ENCODE measurements at regions not wholly inside any gene's neighbourhood (a gene's known extent, or its start where the extent isn't known, plus 50 kb on each side); places are given as distances from the start of the nearest gene placed in this dataset.

- Mint-ChIP-seq H3K27me3 (ENCODE audit: unreplicated experiment) (no peaks in the 10 kb centered on the region), H3K4me1 (ENCODE audit: low read depth, unreplicated experiment) (no peaks in the 10 kb centered on the region), H3K9me3 (ENCODE audit: unreplicated experiment) (no peaks in the 10 kb centered on the region), H3K27ac (ENCODE audit: unreplicated experiment) (no peak overlapping the region), H3K4me3 (ENCODE audit: unreplicated experiment) (no peak overlapping the region), H3K36me3 (ENCODE audit: unreplicated experiment) (no peaks in the 10 kb centered on the region)
- no peak for TF ChIP-seq CTCF (IDR thresholded peaks at IDR 0.05; ENCODE audit: partially characterized antibody, unreplicated experiment)
- no peak for DNase-seq
These were observed 401.2 kb upstream of the CNKSR2 start for GRCh38 chrX:20973038-20973437.

GRCh38 chrX:20971250-20971649 is 403.0 kb upstream of the CNKSR2 start:
- Mint-ChIP-seq H3K27ac (ENCODE audit: unreplicated experiment) (no peak overlapping the region), H3K4me1 (ENCODE audit: low read depth, unreplicated experiment) (no peaks in the 10 kb centered on the region)
- DNase-seq = no peak

GRCh38 chrX:20969565-20969964 is 404.7 kb upstream of the CNKSR2 start:
- no peak overlapping the region for H3K27ac Mint-ChIP-seq (ENCODE audit: unreplicated experiment)
- no peak for DNase-seq
- no peaks in the 10 kb centered on the region for H3K9me3 Mint-ChIP-seq (ENCODE audit: unreplicated experiment)
- no peaks in the 10 kb centered on the region for H3K36me3 Mint-ChIP-seq (ENCODE audit: unreplicated experiment)
- no peak overlapping the region for H3K4me3 Mint-ChIP-seq (ENCODE audit: unreplicated experiment)
- TF ChIP-seq CTCF (IDR thresholded peaks at IDR 0.05; ENCODE audit: partially characterized antibody, unreplicated experiment) = no peak
- no peaks in the 10 kb centered on the region for H3K27me3 Mint-ChIP-seq (ENCODE audit: unreplicated experiment)
- no peaks in the 10 kb centered on the region for H3K4me1 Mint-ChIP-seq (ENCODE audit: low read depth, unreplicated experiment)

More at GRCh38 chrX:20971250-20971649, 403.0 kb upstream of the CNKSR2 start:
- no peak overlapping the region for H3K4me3 Mint-ChIP-seq (ENCODE audit: unreplicated experiment)
- no peaks in the 10 kb centered on the region for H3K27me3 Mint-ChIP-seq (ENCODE audit: unreplicated experiment)
- H3K9me3 Mint-ChIP-seq (ENCODE audit: unreplicated experiment) = no peaks in the 10 kb centered on the region
- no peaks in the 10 kb centered on the region for H3K36me3 Mint-ChIP-seq (ENCODE audit: unreplicated experiment)
- no peak for TF ChIP-seq CTCF (IDR thresholded peaks at IDR 0.05; ENCODE audit: partially characterized antibody, unreplicated experiment)

- H3K36me3 Mint-ChIP-seq (ENCODE audit: unreplicated experiment) = no peaks in the 10 kb centered on the region
- no peaks in the 10 kb centered on the region for H3K9me3 Mint-ChIP-seq (ENCODE audit: unreplicated experiment)
- no peaks in the 10 kb centered on the region for H3K27me3 Mint-ChIP-seq (ENCODE audit: unreplicated experiment)
- no peak for DNase-seq
- no peak overlapping the region for H3K27ac Mint-ChIP-seq (ENCODE audit: unreplicated experiment)
- H3K4me3 Mint-ChIP-seq (ENCODE audit: unreplicated experiment) = no peak overlapping the region
- no peak for TF ChIP-seq CTCF (IDR thresholded peaks at IDR 0.05; ENCODE audit: partially characterized antibody, unreplicated experiment)
- H3K4me1 Mint-ChIP-seq (ENCODE audit: low read depth, unreplicated experiment) = no peaks in the 10 kb centered on the region
These were observed 405.2 kb upstream of the CNKSR2 start for GRCh38 chrX:20968996-20969395.

- no peak for DNase-seq
- no peaks in the 10 kb centered on the region for H3K36me3 Mint-ChIP-seq (ENCODE audit: unreplicated experiment)
- H3K27ac Mint-ChIP-seq (ENCODE audit: unreplicated experiment) = no peak overlapping the region
- H3K9me3 Mint-ChIP-seq (ENCODE audit: unreplicated experiment) = no peaks in the 10 kb centered on the region
- no peak for TF ChIP-seq CTCF (IDR thresholded peaks at IDR 0.05; ENCODE audit: partially characterized antibody, unreplicated experiment)
- no peaks in the 10 kb centered on the region for H3K27me3 Mint-ChIP-seq (ENCODE audit: unreplicated experiment)
- H3K4me3 Mint-ChIP-seq (ENCODE audit: unreplicated experiment) = no peak overlapping the region
- no peaks in the 10 kb centered on the region for H3K4me1 Mint-ChIP-seq (ENCODE audit: low read depth, unreplicated experiment)
These were observed 406.5 kb upstream of the CNKSR2 start for GRCh38 chrX:20967725-20968124.
